ENCODE measurements at regions not wholly inside any gene's neighbourhood (a gene's known extent, or its start where the extent isn't known, plus 50 kb on each side); places are given as distances from the start of the nearest gene placed in this dataset.

- Mint-ChIP-seq H3K4me3 (no peak overlapping the region), H3K4me1 (no peaks in the 10 kb centered on the region), H3K9me3 (no peaks in the 10 kb centered on the region), H3K27ac (no peak overlapping the region), H3K27me3 (no peaks in the 10 kb centered on the region), H3K36me3 (ENCODE audit: low read depth) (no peaks in the 10 kb centered on the region)
- intact Hi-C loops (cut with micrococcal nuclease): no loop called here
- no peak for DNase-seq
Observed at GRCh38 chr3:147007736-147008245, 398.6 kb downstream of the ZIC4 start.

DNA sequence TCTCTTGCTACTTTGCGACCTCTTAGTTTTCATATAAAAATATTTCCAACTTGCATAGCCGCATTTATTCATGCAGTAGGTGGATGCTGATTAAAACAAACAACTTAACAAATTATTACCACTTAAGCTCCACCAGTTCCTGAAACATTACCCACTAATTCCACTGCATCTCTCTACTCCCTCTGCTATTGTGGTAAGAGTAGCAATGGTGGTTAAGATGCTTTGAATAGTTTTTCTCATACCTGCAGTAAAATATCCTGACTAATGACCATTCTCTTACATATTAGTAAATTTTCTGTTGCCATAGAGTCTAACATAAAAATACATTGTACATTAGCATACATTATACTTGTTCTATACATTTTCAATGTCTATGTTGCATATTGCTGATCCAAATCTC, 397.6 kb upstream of the PLSCR5 start:
- H3K4me1 Mint-ChIP-seq: no peaks in the 10 kb centered on the region
- no peaks in the 10 kb centered on the region for H3K36me3 Mint-ChIP-seq (ENCODE audit: low read depth)
- no peaks in the 10 kb centered on the region for H3K9me3 Mint-ChIP-seq
- H3K27ac Mint-ChIP-seq: no peak overlapping the region
- intact Hi-C loops (cut with micrococcal nuclease): no loop called here
- H3K4me3 Mint-ChIP-seq: no peak overlapping the region
- H3K27me3 Mint-ChIP-seq: no peaks in the 10 kb centered on the region
- DNase-seq: no peak

GRCh38 chr3:147000274-147000673, 395.1 kb upstream of the PLSCR5 start:
- intact Hi-C loops (cut with micrococcal nuclease): no loop called here
- Mint-ChIP-seq H3K9me3 (no peaks in the 10 kb centered on the region), H3K27me3 (no peaks in the 10 kb centered on the region), H3K36me3 (ENCODE audit: low read depth) (no peaks in the 10 kb centered on the region), H3K27ac (no peak overlapping the region), H3K4me1 (no peaks in the 10 kb centered on the region), H3K4me3 (no peak overlapping the region)
- no peak for DNase-seq

DNA sequence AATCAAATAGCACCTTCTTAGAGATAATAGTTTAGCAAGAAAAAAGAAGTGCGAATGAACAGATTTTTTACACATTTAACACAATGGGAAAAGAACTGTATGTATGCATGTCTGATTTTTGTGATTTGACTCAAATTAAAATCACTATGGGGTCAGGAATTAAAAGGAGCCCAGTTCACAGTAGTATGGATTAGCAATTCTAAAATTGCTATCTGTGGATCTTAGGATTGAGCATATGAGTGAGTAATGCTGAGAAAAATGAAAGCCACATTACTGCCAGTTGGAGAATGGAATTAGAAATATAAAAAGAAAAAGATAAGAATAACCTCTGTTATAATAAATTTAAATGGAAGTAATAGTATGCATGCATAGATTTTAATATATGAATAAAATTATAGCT, 386.8 kb upstream of the PLSCR5 start:
- no peak overlapping the region for H3K27ac Mint-ChIP-seq
- intact Hi-C loops (cut with micrococcal nuclease): no loop called here
- no peaks in the 10 kb centered on the region for H3K27me3 Mint-ChIP-seq
- no peaks in the 10 kb centered on the region for H3K4me1 Mint-ChIP-seq
- H3K9me3 Mint-ChIP-seq: no peaks in the 10 kb centered on the region
- DNase-seq: no peak
- no peaks in the 10 kb centered on the region for H3K36me3 Mint-ChIP-seq (ENCODE audit: low read depth)
- H3K4me3 Mint-ChIP-seq: no peak overlapping the region

DNA sequence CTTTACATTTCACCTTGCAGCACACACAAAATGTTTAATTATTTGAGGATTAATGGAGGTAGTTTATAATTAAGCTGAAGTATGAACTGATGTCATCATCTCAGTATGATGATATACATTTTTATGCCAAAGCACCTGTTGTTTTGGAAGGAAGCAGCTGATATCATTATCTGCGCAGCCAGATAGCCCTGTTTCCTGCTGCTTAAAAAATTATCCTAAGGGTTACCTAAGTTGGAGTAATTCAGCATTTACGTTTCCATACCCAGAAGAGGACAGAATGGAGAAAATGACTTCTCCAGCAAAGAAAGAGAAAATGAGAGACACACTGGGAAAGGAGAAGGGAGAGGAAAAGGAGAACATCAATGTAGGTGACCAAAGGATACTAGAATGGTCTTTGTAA, 370.3 kb upstream of the PLSCR5 start:
- H3K4me3 Mint-ChIP-seq: no peak overlapping the region
- no peaks in the 10 kb centered on the region for H3K4me1 Mint-ChIP-seq
- no peaks in the 10 kb centered on the region for H3K9me3 Mint-ChIP-seq
- no peak for DNase-seq
- no peak overlapping the region for H3K27ac Mint-ChIP-seq
- no peaks in the 10 kb centered on the region for H3K36me3 Mint-ChIP-seq (ENCODE audit: low read depth)
- no peaks in the 10 kb centered on the region for H3K27me3 Mint-ChIP-seq
- intact Hi-C loops (cut with micrococcal nuclease): no loop called here

GRCh38 chr3:146975032-146975431, 369.9 kb upstream of the PLSCR5 start:
- H3K4me3 Mint-ChIP-seq: no peak overlapping the region
- H3K4me1 Mint-ChIP-seq: no peaks in the 10 kb centered on the region
- no peaks in the 10 kb centered on the region for H3K36me3 Mint-ChIP-seq (ENCODE audit: low read depth)
- H3K9me3 Mint-ChIP-seq: no peaks in the 10 kb centered on the region
- no peaks in the 10 kb centered on the region for H3K27me3 Mint-ChIP-seq
- no peak overlapping the region for H3K27ac Mint-ChIP-seq
- no peak for DNase-seq
- intact Hi-C loops (cut with micrococcal nuclease): no loop called here

GRCh38 chr3:146974001-146974400, 368.9 kb upstream of the PLSCR5 start:
- no peak overlapping the region for H3K4me3 Mint-ChIP-seq
- DNase-seq: no peak
- no peaks in the 10 kb centered on the region for H3K4me1 Mint-ChIP-seq
- intact Hi-C loops (cut with micrococcal nuclease): no loop called here
- no peaks in the 10 kb centered on the region for H3K27me3 Mint-ChIP-seq
- H3K36me3 Mint-ChIP-seq (ENCODE audit: low read depth): no peaks in the 10 kb centered on the region
- no peak overlapping the region for H3K27ac Mint-ChIP-seq
- no peaks in the 10 kb centered on the region for H3K9me3 Mint-ChIP-seq

DNA sequence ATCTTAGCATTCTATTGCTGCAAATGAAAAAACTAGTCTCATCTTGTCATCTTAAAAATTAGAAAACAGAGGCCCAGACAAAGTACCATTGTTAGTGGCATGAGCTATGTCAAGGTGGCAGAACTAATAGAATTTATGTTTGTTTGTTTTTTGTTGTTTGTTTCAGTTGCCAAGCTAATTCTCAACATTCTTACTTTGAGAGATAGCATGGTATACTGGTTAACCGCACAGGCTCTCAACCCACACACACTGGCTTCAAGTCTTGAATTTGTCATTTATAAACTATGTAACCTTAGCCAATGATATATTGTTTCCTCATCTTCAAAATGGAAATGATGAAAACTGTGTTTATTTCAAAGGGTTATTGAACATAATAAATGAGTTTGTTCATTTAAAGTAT, 367.6 kb upstream of the PLSCR5 start:
- intact Hi-C loops (cut with micrococcal nuclease): no loop called here
- H3K27me3 Mint-ChIP-seq: no peaks in the 10 kb centered on the region
- no peak overlapping the region for H3K27ac Mint-ChIP-seq
- no peaks in the 10 kb centered on the region for H3K9me3 Mint-ChIP-seq
- no peak overlapping the region for H3K4me3 Mint-ChIP-seq
- no peaks in the 10 kb centered on the region for H3K36me3 Mint-ChIP-seq (ENCODE audit: low read depth)
- no peaks in the 10 kb centered on the region for H3K4me1 Mint-ChIP-seq
- DNase-seq: no peak

DNA sequence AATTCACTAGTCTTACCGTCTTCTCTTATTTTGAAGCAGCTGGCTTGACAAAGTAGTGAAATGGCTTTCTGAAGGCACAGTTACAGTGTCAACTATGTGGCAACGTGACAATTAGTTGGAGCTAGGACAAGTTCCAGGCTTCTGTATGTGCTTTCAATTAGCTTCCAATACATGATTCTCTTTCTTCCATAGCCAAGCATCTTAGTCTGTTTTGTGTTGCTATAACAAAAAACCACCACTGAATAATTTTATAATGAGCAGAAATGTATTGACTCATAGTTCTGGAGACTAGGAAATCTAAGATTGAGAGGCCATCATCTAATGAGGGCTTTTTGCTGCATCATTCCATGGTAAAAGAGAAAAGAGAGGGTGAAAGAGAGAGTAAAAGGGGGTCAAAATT, 365.1 kb upstream of the PLSCR5 start:
- Mint-ChIP-seq H3K4me3 (no peak overlapping the region), H3K27ac (no peak overlapping the region), H3K4me1 (no peaks in the 10 kb centered on the region), H3K27me3 (no peaks in the 10 kb centered on the region), H3K9me3 (no peaks in the 10 kb centered on the region), H3K36me3 (ENCODE audit: low read depth) (no peaks in the 10 kb centered on the region)
- intact Hi-C loops (cut with micrococcal nuclease): no loop called here
- DNase-seq: no peak

DNA sequence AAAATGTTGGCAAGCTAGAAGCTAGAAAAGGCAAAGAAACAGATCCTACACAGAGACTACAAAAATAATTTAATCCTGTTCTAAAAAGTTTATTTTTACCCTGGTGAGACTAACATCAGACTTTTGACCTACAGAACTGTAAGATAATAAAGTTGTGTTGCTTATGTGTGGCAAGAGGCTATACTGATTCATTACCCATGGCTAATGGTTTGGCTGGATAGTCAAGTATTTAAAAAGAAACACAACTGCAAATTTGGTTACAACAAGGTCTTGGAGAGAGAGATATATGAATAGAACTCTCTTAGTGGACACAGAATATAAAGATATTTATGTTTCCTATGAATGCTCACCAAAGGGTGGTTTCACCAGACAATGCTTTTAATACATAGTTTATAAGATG, 364.2 kb upstream of the PLSCR5 start:
- H3K27me3 Mint-ChIP-seq: no peaks in the 10 kb centered on the region
- H3K9me3 Mint-ChIP-seq: no peaks in the 10 kb centered on the region
- H3K4me3 Mint-ChIP-seq: no peak overlapping the region
- DNase-seq: no peak
- no peaks in the 10 kb centered on the region for H3K36me3 Mint-ChIP-seq (ENCODE audit: low read depth)
- H3K4me1 Mint-ChIP-seq: no peaks in the 10 kb centered on the region
- no peak overlapping the region for H3K27ac Mint-ChIP-seq
- intact Hi-C loops (cut with micrococcal nuclease): no loop called here

DNA sequence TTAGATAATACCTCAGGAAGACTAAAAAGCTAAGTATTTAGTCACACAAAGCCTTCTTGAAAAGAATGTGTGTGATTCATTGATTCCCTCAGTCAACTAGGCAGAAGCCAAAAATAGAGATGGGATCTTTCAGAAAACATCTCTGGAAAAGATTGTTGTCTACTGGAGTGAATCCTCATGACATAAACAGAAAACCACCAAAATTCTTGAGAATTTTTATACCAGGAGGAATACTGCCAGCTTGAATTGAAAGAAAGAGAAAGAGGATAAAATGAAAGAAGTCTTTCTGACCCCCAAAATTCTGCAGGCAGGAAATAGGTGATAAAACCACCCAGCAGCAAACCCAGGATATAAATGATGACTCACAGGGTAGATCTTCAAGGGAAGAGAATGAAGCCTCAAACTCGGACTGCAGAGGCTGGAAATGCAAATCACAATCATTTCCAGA, 363.1 kb upstream of the PLSCR5 start:
- no peaks in the 10 kb centered on the region for H3K4me1 Mint-ChIP-seq
- no peak overlapping the region for H3K4me3 Mint-ChIP-seq
- no peak overlapping the region for H3K27ac Mint-ChIP-seq
- no peaks in the 10 kb centered on the region for H3K9me3 Mint-ChIP-seq
- no peak for DNase-seq
- intact Hi-C loops (cut with micrococcal nuclease): no loop called here
- no peaks in the 10 kb centered on the region for H3K27me3 Mint-ChIP-seq
- no peaks in the 10 kb centered on the region for H3K36me3 Mint-ChIP-seq (ENCODE audit: low read depth)

DNA sequence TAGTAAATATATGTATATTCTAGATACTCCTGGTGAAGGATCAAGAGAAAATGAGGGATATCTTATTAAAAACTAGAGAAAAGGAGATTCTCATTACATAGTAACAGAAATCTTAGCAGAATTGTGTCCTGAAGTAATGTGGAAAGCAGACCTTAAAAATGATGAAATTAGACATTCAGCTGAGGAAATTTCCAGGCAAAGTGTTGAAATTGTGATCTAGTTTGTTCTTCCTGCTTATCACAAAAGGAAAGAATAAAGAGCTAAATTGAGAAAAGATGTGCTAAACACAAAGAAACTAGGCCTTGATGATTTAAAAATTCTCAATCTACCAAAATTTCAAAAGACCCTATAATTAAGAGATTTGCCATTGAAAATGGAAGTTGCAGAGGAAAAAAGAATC, 362.6 kb upstream of the PLSCR5 start:
- no peak for DNase-seq
- Mint-ChIP-seq H3K27ac (no peak overlapping the region), H3K4me3 (no peak overlapping the region), H3K27me3 (no peaks in the 10 kb centered on the region), H3K9me3 (no peaks in the 10 kb centered on the region), H3K36me3 (ENCODE audit: low read depth) (no peaks in the 10 kb centered on the region), H3K4me1 (no peaks in the 10 kb centered on the region)
- intact Hi-C loops (cut with micrococcal nuclease): no loop called here

DNA sequence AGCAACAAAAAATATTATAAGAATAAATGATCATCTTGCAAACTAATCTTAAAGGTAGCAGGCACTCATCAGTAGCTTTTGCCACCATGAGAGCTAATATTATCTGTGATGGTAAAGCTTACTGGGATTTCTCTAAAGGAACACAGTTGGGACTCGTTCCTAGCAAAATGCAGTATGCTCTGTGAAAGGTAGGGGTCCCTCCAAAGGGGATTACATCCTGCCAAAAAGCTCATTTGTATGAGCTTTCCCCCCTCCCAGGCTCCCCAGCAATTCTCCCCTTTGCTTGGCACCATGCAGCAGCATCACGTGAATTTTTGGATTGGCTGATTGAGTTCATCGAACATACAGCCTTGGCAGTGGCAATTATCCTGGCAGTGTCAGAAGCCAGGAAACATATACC, 361.0 kb upstream of the PLSCR5 start:
- Mint-ChIP-seq H3K4me1 (no peaks in the 10 kb centered on the region), H3K36me3 (ENCODE audit: low read depth) (no peaks in the 10 kb centered on the region), H3K27me3 (no peaks in the 10 kb centered on the region), H3K9me3 (no peaks in the 10 kb centered on the region), H3K27ac (no peak overlapping the region), H3K4me3 (no peak overlapping the region)
- intact Hi-C loops (cut with micrococcal nuclease): no loop called here
- DNase-seq: no peak

DNA sequence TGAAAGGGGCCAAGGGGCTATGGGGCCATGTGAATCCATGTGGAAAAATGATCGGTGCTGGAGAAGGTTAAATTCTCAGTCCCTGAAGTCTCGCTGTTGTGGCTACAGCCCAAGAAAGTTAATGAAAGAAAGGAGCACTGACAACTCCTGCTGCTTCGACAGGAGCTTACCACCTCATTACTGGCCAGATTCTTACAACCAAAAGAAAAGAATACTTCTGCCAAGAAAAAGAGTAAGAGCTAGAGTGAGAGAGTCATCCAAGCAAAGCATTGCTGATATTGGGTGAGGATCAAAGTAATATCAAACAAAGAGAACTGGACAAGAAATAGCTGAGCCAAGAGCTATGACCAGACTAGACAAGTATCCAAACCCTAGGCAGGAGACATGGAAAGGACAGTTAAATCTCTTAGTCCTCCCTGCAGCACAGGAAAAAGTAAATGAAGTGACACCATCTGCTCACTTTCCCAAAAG, 348.4 kb upstream of the PLSCR5 start:
- intact Hi-C loops (cut with micrococcal nuclease): no loop called here
- H3K4me1 Mint-ChIP-seq: no peaks in the 10 kb centered on the region
- H3K27ac Mint-ChIP-seq: no peak overlapping the region
- no peaks in the 10 kb centered on the region for H3K9me3 Mint-ChIP-seq
- H3K36me3 Mint-ChIP-seq (ENCODE audit: low read depth): no peaks in the 10 kb centered on the region
- DNase-seq: no peak
- no peak overlapping the region for H3K4me3 Mint-ChIP-seq
- no peaks in the 10 kb centered on the region for H3K27me3 Mint-ChIP-seq

GRCh38 chr3:146948985-146949384, 343.8 kb upstream of the PLSCR5 start:
- no peak for DNase-seq
- H3K27me3 Mint-ChIP-seq: no peaks in the 10 kb centered on the region
- intact Hi-C loops (cut with micrococcal nuclease): no loop called here
- H3K27ac Mint-ChIP-seq: no peak overlapping the region
- no peaks in the 10 kb centered on the region for H3K36me3 Mint-ChIP-seq (ENCODE audit: low read depth)
- no peak overlapping the region for H3K4me3 Mint-ChIP-seq
- no peaks in the 10 kb centered on the region for H3K4me1 Mint-ChIP-seq
- no peaks in the 10 kb centered on the region for H3K9me3 Mint-ChIP-seq

Measured in activated CD4-positive, alpha-beta T cell treated with anti-CD3 and anti-CD28 coated beads, Interleukin-2, amount 10 ng/mL, durations not matched to agents 24 days and 14 days (primary cell).